ENCODE measurements at regions not wholly inside any gene's neighbourhood (a gene's known extent, or its start where the extent isn't known, plus 50 kb on each side); places are given as distances from the start of the nearest gene placed in this dataset.

DNA sequence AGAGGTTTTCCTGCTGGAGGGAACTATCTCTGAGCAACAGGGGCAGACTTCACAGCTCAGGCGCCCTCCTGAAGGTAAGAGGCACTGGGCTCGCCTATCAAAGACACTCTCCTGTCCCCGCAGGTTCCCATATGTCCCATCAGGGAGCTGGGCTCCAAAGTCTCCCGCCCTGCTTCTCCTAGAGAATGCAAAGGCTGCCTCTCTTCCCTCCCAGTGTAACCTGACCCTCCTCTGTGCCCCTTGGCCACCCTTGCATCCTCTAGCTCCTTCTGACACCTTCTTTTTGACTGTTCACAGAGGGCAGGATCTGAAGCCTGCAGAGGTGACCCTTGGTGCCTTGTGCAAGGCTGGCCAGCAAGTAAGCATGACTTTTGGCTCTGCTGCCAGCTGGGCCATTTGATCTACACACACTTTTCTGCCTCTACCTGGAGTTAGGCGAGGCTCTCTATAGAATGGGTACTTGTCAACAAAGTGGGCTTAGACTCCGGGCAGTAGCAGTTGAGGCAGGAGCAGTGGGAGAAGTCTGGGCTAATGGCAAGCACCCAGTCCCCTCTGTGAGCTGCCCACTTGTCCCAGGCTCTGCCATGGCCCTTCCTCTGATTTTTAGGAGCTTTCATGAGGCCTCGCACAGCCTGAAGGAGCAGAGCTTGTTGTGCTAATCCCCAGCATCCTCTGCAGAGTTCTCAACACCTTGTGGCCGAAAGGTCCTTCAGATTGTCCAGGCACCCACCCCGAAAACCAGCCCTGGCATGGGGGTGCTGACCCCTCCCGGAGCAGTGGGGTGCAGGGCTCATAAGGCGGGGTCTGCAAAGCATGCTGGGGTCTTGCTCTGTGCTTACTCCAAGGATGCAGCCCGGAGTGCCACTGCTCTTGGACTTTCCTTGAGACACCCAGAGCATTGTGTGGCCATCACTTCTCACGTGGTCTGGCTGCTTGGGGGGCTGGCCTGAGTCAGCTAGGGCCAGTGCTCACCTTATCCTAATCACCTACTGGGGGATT lies 122.9 kb downstream of the METRNL start:
- Histone ChIP-seq H3K27me3 (ENCODE audit: control insufficient read depth in 2 of 2, insufficient read depth in 2 of 2, low read length in 2 of 2) (no peaks in the 10 kb centered on the region), H2AFZ (ENCODE audit: low read depth, low read length) (no peak overlapping the region), H3K36me3 (ENCODE audit: control insufficient read depth in 2 of 2, extremely low read depth in 1 of 2, insufficient read depth in 2 of 2, low read length in 2 of 2) (no peaks in the 10 kb centered on the region), H3K9me1 (replicated peaks; ENCODE audit: control insufficient read depth, extremely low read depth, insufficient read depth, low read length) (no peaks in the 10 kb centered on the region), H3K27ac (ENCODE audit: insufficient read depth, low read depth, low read length) (no peak overlapping the region), H3K4me1 (ENCODE audit: control insufficient read depth, extremely low read depth, insufficient read depth, low read length) (no peaks in the 10 kb centered on the region), H3K4me3 (replicated peaks in 1 of 3; ENCODE audit: insufficient read depth in 1 of 3, low read depth in 1 of 3, low read length in 3 of 3) (no peak overlapping the region), H3K9me3 (replicated peaks; ENCODE audit: control insufficient read depth, insufficient read depth, low read length) (no peaks in the 10 kb centered on the region), H3K79me2 (ENCODE audit: control insufficient read depth, insufficient read depth, low read length) (no peaks in the 10 kb centered on the region), H3K4me2 (ENCODE audit: insufficient read depth, low read length) (no peak overlapping the region), H4K20me1 (replicated peaks; ENCODE audit: control insufficient read depth, extremely low read depth, insufficient read depth, low read length) (no peaks in the 10 kb centered on the region), H3K9ac (replicated peaks; ENCODE audit: extremely low read depth, insufficient read depth, low read length) (no peak overlapping the region)
- dilution Hi-C loops (cut with MboI; ENCODE audit: extremely low pct_ligation_motif_present, low sequenced_read_pairs) (no loop called here), intact Hi-C loops (cut with micrococcal nuclease) (no loop called here)
- TF ChIP-seq, protein P1, sequence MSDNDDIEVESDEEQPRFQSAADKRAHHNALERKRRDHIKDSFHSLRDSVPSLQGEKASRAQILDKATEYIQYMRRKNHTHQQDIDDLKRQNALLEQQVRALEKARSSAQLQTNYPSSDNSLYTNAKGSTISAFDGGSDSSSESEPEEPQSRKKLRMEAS (IDR thresholded peaks at IDR 0.05; ENCODE audit: insufficient read depth, insufficient read length): no peak
- no peak for TF ChIP-seq POLR2AphosphoS5 (IDR thresholded peaks at IDR 0.05; ENCODE audit: insufficient read depth, low read depth, low read length)
- TF ChIP-seq CTCF (IDR thresholded peaks at IDR 0.05; ENCODE audit: extremely low read depth in 1 of 2, insufficient read depth in 1 of 2, low read depth in 1 of 2, low read length in 2 of 2): no peak
- TF ChIP-seq POLR2A (IDR thresholded peaks at IDR 0.05; ENCODE audit: low read depth, low read length): no peak
- no peak for TF ChIP-seq GATA2 (IDR thresholded peaks at IDR 0.05; ENCODE audit: insufficient read depth, insufficient read length, low read depth, low read length)
- TF ChIP-seq MYC (IDR thresholded peaks at IDR 0.05; ENCODE audit: low read depth, low read length): no peak
- no peak for TF ChIP-seq EZH2 (IDR thresholded peaks at IDR 0.05; ENCODE audit: borderline replicate concordance, low read depth, low read length, severe bottlenecking)
- no peak for TF ChIP-seq JUN (IDR thresholded peaks at IDR 0.05; ENCODE audit: borderline replicate concordance, insufficient read depth, insufficient read length, low read depth)
- no peak for TF ChIP-seq FOS (IDR thresholded peaks at IDR 0.05; ENCODE audit: borderline replicate concordance, insufficient read depth, low read length)
- CTCF ChIA-PET: interaction anchor here (1.0 to 2.3 kb wide), 3 partner anchors 55 to 420 kb away, joined by 3 to 14 read pairs (median 3); no protein-coding TSS in a partner anchor
- POLR2A ChIA-PET: no interaction called here
- FAIRE-seq (no peak), DNase-seq (ENCODE audit: low read depth, low spot score) (no peak)
- no TSS peak for BruUV-seq (replicated peaks)
